ES-I3 (cell line): ENCODE measurements at regions not wholly inside any gene's neighbourhood (a gene's known extent, or its start where the extent isn't known, plus 50 kb on each side); places are given as distances from the start of the nearest gene placed in this dataset.

ENCODE experiments used
- H3K36me3 ChIP-seq: 2 replicates; pipeline ENCODE4 v1.6.1; 2013; ENCODE audit warnings: mild to moderate bottlenecking, low read length, control low read depth, moderate library complexity; ENCODE audit not compliant: insufficient read depth
- H3K4me1 ChIP-seq: 2 replicates; pipeline ENCODE4 v1.6.1; 2013; ENCODE audit warnings: mild to moderate bottlenecking, control low read depth, low read length; ENCODE audit not compliant: insufficient read depth
- H3K9ac ChIP-seq: 2 replicates; pipeline ENCODE4 v1.6.1; 2013; ENCODE audit warnings: low read depth, mild to moderate bottlenecking, low read length, moderate library complexity
- H3K9me3 ChIP-seq: 2 replicates; pipeline ENCODE4 v1.6.1; 2013; ENCODE audit warnings: mild to moderate bottlenecking, low read length, moderate library complexity; ENCODE audit not compliant: control insufficient read depth, insufficient read depth

- H3K4me1 ChIP-seq = peaks cover 7% of the 10 kb centered on the region; the same call in 1 of the 2 replicates
- H3K9me3 ChIP-seq = no peaks in the 10 kb centered on the region
- no peaks in the 10 kb centered on the region for H3K36me3 ChIP-seq
- no peak overlapping the region for H3K9ac ChIP-seq
These were observed 130.2 kb downstream of the HS3ST1 start for GRCh38 chr4:11298451-11298850.

GRCh38 chr4:11297627-11298026 lies 131.1 kb downstream of the HS3ST1 start:
- no peak overlapping the region for H3K9ac ChIP-seq
- H3K36me3 ChIP-seq = no peaks in the 10 kb centered on the region
- H3K9me3 ChIP-seq = no peaks in the 10 kb centered on the region
- H3K4me1 ChIP-seq = peaks cover 7% of the 10 kb centered on the region; the same call in 1 of the 2 replicates

GRCh38 chr4:11297201-11297600 lies 131.5 kb downstream of the HS3ST1 start:
- Histone ChIP-seq H3K36me3 (no peaks in the 10 kb centered on the region), H3K9me3 (no peaks in the 10 kb centered on the region)

GRCh38 chr4:11293866-11294265 lies 134.8 kb downstream of the HS3ST1 start:
- Histone ChIP-seq H3K9me3 (no peaks in the 10 kb centered on the region), H3K36me3 (no peaks in the 10 kb centered on the region), H3K4me1 (no peaks in the 10 kb centered on the region), H3K9ac (no peak overlapping the region)

More at GRCh38 chr4:11297201-11297600, 131.5 kb downstream of the HS3ST1 start:
- no peak overlapping the region for H3K9ac ChIP-seq
- H3K4me1 ChIP-seq = peaks cover 4% of the 10 kb centered on the region; the same call in 1 of the 2 replicates

- Histone ChIP-seq H3K36me3 (no peaks in the 10 kb centered on the region), H3K4me1 (no peaks in the 10 kb centered on the region), H3K9me3 (no peaks in the 10 kb centered on the region), H3K9ac (no peak overlapping the region)
These were observed 141.6 kb downstream of the HS3ST1 start for GRCh38 chr4:11287055-11287454.

- H3K9me3 ChIP-seq = no peaks in the 10 kb centered on the region
- H3K9ac ChIP-seq = no peak overlapping the region
- no peaks in the 10 kb centered on the region for H3K4me1 ChIP-seq
- H3K36me3 ChIP-seq = no peaks in the 10 kb centered on the region
These were observed 142.2 kb downstream of the HS3ST1 start for GRCh38 chr4:11286533-11286932.

- Histone ChIP-seq H3K36me3 (no peaks in the 10 kb centered on the region), H3K9ac (no peak overlapping the region), H3K9me3 (no peaks in the 10 kb centered on the region), H3K4me1 (no peaks in the 10 kb centered on the region)
These were observed 147.0 kb downstream of the HS3ST1 start for GRCh38 chr4:11281720-11282119.

- Histone ChIP-seq H3K36me3 (no peaks in the 10 kb centered on the region), H3K9ac (no peak overlapping the region), H3K9me3 (no peaks in the 10 kb centered on the region), H3K4me1 (no peaks in the 10 kb centered on the region)
These were observed 157.4 kb downstream of the HS3ST1 start for GRCh38 chr4:11271263-11271662.

- Histone ChIP-seq H3K36me3 (no peaks in the 10 kb centered on the region), H3K4me1 (peaks cover 4% of the 10 kb centered on the region; the same call in 1 of the 2 replicates), H3K9me3 (no peaks in the 10 kb centered on the region), H3K9ac (no peak overlapping the region)
These were observed 160.5 kb downstream of the HS3ST1 start for GRCh38 chr4:11268149-11268548.

- no peak overlapping the region for H3K9ac ChIP-seq
These were observed 163.9 kb downstream of the HS3ST1 start for GRCh38 chr4:11264841-11265240.

GRCh38 chr4:11264346-11264745 lies 164.3 kb downstream of the HS3ST1 start:
- H3K9me3 ChIP-seq = no peaks in the 10 kb centered on the region
- H3K9ac ChIP-seq = no peak overlapping the region
- peaks cover 8% of the 10 kb centered on the region; the same call in 1 of the 2 replicates for H3K4me1 ChIP-seq
- H3K36me3 ChIP-seq = no peaks in the 10 kb centered on the region

More at GRCh38 chr4:11264841-11265240, 163.9 kb downstream of the HS3ST1 start:
- peaks cover 8% of the 10 kb centered on the region; the same call in 1 of the 2 replicates for H3K4me1 ChIP-seq
- H3K9me3 ChIP-seq = no peaks in the 10 kb centered on the region
- no peaks in the 10 kb centered on the region for H3K36me3 ChIP-seq

- peaks cover 8% of the 10 kb centered on the region; the same call in 1 of the 2 replicates for H3K4me1 ChIP-seq
- H3K36me3 ChIP-seq = no peaks in the 10 kb centered on the region
- H3K9me3 ChIP-seq = no peaks in the 10 kb centered on the region
- no peak overlapping the region for H3K9ac ChIP-seq
These were observed 165.5 kb downstream of the HS3ST1 start for GRCh38 chr4:11263208-11263607.

- no peaks in the 10 kb centered on the region for H3K36me3 ChIP-seq
- H3K9ac ChIP-seq = no peak overlapping the region
- H3K9me3 ChIP-seq = no peaks in the 10 kb centered on the region
- peaks cover 8% of the 10 kb centered on the region; the same call in 1 of the 2 replicates for H3K4me1 ChIP-seq
These were observed 167.4 kb downstream of the HS3ST1 start for GRCh38 chr4:11261066-11261850.

- Histone ChIP-seq H3K9ac (no peak overlapping the region), H3K4me1 (peaks cover 8% of the 10 kb centered on the region; the same call in 1 of the 2 replicates), H3K9me3 (no peaks in the 10 kb centered on the region), H3K36me3 (no peaks in the 10 kb centered on the region)
These were observed 168.9 kb downstream of the HS3ST1 start for GRCh38 chr4:11259837-11260236.

- Histone ChIP-seq H3K36me3 (no peaks in the 10 kb centered on the region), H3K4me1 (no peaks in the 10 kb centered on the region), H3K9ac (no peak overlapping the region), H3K9me3 (no peaks in the 10 kb centered on the region)
These were observed 176.5 kb downstream of the HS3ST1 start for GRCh38 chr4:11252149-11252548.
